ENCODE measurements at regions not wholly inside any gene's neighbourhood (a gene's known extent, or its start where the extent isn't known, plus 50 kb on each side); places are given as distances from the start of the nearest gene placed in this dataset.

DNA sequence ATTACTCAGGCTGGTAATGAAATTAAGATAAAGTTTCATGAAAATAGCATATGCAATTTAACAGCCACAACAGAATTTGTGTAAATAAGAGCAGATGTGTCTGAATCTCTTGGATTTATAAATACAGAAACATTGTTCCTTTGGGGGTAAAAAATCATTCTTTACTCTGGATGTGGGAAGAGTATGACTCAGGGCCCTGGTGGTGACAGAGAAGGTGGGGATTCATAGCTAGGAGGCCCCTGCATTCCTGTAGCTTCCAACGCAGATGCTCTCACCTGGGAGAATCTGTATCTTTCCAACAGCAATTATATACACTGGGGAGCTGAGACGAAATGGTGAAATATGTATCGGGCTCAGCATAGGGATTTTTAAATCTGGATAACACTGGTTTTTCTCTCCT is 167.6 kb upstream of the CADPS start:
- Histone ChIP-seq H3K9ac (ENCODE audit: low read depth, low read length) (no peak overlapping the region), H3K36me3 (ENCODE audit: insufficient read depth, low read length) (no peaks in the 10 kb centered on the region), H3K4me1 (ENCODE audit: insufficient read depth, low read length) (peaks cover 6% of the 10 kb centered on the region; the same call in 1 of the 2 replicates), H3K9me3 (ENCODE audit: control insufficient read depth, insufficient read depth, low read length) (peaks cover 6% of the 10 kb centered on the region; the same call in 1 of the 2 replicates)

DNA sequence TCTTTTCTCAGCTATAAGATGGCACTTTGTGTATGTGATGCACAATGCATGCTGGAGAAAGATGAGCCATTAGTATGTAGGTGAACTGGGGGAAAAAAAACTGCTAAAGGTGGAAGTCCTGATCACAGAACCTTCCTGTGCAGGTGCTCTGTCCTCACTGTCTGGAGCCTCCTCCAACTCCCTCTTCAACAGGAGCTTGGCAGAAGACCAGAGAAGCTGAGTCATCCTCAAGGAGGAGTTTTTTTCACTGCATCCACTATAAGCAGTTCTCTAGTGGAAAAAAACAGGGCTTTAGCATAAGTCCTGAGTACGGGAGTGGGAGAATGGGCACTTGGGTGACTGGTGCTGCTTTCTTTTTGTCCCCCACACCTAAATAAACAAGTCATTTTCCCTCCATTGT is 168.4 kb upstream of the CADPS start:
- peaks cover 6% of the 10 kb centered on the region; the same call in 1 of the 2 replicates for H3K9me3 ChIP-seq (ENCODE audit: control insufficient read depth, insufficient read depth, low read length)
- no peaks in the 10 kb centered on the region for H3K36me3 ChIP-seq (ENCODE audit: insufficient read depth, low read length)
- H3K4me1 ChIP-seq (ENCODE audit: insufficient read depth, low read length) = peaks cover 6% of the 10 kb centered on the region; the same call in 1 of the 2 replicates
- no peak overlapping the region for H3K9ac ChIP-seq (ENCODE audit: low read depth, low read length)

DNA sequence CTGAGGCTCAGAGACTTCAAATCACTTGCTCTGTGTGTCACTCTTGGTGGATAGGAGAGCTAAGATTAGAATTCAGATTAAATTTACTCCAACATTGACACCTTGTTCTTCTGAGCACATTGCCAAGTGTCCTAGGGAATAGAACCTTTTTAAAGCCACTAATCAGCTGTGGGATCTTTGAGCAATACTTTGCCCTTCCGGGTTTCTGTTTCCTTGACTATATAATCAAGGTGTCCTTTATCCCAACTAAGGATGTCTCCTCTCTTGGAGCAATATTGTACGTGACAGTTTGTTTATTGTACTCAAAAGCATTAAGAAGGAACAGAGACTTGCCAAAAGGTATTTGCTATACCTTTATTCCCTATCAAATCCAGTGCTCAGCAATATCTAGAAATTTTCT is 170.9 kb upstream of the CADPS start:
- H3K36me3 ChIP-seq (ENCODE audit: insufficient read depth, low read length) = no peaks in the 10 kb centered on the region
- no peak overlapping the region for H3K9ac ChIP-seq (ENCODE audit: low read depth, low read length)
- peaks cover 6% of the 10 kb centered on the region; the same call in 1 of the 2 replicates for H3K9me3 ChIP-seq (ENCODE audit: control insufficient read depth, insufficient read depth, low read length)
- peaks cover 6% of the 10 kb centered on the region; the same call in 1 of the 2 replicates for H3K4me1 ChIP-seq (ENCODE audit: insufficient read depth, low read length)

DNA sequence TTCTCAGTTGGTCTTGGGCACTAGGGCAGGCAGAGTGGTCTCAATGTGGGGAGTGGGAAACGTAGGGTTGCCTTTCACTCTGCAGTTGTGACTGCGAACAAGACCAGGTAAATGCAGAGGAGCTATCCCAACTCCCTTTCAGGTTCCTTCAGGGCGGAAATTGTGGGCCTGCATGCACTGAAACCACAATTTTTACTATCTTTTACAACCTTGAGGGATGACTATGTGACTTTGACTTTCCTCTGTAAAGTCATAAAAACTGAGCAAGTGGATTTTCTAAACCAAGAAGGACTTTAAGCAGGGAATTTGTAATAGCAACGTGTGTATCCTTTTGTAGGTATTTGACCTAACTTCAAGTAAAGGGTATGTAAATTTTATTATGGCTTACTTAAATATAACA is 171.4 kb upstream of the CADPS start:
- Histone ChIP-seq H3K36me3 (ENCODE audit: insufficient read depth, low read length) (no peaks in the 10 kb centered on the region), H3K4me1 (ENCODE audit: insufficient read depth, low read length) (peaks cover 7% of the 10 kb centered on the region; the same call in 1 of the 2 replicates), H3K9ac (ENCODE audit: low read depth, low read length) (no peak overlapping the region), H3K9me3 (ENCODE audit: control insufficient read depth, insufficient read depth, low read length) (peaks cover 6% of the 10 kb centered on the region; the same call in 1 of the 2 replicates)

DNA sequence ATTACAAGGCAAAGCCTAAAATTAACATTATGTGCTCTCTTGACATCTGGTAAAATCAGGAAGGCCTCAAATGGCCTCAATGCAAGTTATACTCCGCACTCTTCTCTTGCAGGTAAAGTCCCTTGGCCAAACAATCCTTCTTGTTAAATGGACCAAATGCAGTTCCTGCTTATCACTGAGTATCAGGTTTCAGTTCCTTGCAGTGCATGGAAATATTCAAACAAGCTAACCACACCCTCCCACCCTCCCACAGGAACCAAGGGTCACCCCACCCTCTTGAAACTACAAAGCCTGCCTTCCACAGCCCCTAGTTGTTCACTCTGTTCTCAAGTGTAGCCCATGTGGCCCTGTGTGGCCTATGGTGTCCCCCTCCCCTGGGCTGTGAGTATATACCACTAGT is 171.9 kb upstream of the CADPS start:
- H3K9me3 ChIP-seq (ENCODE audit: control insufficient read depth, insufficient read depth, low read length) = peaks cover 6% of the 10 kb centered on the region; the same call in 1 of the 2 replicates
- no peaks in the 10 kb centered on the region for H3K36me3 ChIP-seq (ENCODE audit: insufficient read depth, low read length)
- peaks cover 12% of the 10 kb centered on the region; the same call in 1 of the 2 replicates for H3K4me1 ChIP-seq (ENCODE audit: insufficient read depth, low read length)

DNA sequence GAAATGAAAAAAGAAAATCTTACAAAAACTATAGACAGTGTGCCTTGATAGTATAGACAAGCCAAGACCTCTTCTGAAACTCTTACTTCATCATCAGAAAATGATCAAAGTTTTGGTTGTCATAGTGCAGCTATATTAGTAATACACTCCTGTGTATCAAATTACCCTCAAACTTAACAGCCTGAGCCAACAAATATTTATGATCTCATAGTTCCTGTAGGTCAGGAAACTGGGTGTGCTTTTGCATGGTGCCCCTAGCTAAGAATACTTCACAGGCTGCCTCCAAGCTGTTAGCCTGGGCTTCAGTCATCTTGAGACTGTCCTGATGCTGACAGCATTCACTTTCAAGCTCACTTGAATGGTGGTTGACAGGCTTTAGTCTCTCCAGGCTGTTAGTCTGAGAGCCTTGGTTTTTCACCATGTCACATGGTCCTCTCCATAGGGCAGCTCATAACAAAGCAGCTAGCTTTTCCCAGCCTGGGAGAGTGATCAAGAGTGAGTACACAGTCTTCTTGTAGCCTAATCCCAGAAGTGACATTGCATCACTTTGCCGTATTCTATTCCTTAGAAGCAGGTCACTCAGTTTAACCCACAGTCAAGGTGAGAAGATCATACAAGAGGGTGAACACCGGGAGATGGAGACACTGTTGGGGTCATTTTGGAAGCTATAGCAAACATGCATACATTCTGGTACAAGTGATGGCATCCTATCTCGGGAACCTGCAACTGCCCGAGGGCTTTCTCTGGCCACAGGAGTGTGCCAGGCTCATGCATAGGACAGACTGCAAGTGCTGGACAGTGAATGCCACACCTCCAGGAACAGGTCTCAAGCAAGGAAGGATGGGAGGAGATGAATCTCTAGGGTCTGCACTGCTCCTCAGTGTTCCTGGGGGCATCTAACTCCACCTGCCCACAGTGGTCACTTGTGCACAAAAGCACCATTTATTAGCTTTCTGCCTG is 173.4 kb upstream of the CADPS start:
- peaks cover 12% of the 10 kb centered on the region; the same call in 1 of the 2 replicates for H3K4me1 ChIP-seq (ENCODE audit: insufficient read depth, low read length)
- H3K9me3 ChIP-seq (ENCODE audit: control insufficient read depth, insufficient read depth, low read length) = 0 out of 2 replicates have a peak, but pooled peaks cover 4% of the 10 kb centered on the region
- no peak overlapping the region for H3K9ac ChIP-seq (ENCODE audit: low read depth, low read length)
- H3K36me3 ChIP-seq (ENCODE audit: insufficient read depth, low read length) = no peaks in the 10 kb centered on the region

More for the DNA sequence above, 171.9 kb upstream of the CADPS start:
- H3K9ac ChIP-seq (ENCODE audit: low read depth, low read length) = no peak overlapping the region

DNA sequence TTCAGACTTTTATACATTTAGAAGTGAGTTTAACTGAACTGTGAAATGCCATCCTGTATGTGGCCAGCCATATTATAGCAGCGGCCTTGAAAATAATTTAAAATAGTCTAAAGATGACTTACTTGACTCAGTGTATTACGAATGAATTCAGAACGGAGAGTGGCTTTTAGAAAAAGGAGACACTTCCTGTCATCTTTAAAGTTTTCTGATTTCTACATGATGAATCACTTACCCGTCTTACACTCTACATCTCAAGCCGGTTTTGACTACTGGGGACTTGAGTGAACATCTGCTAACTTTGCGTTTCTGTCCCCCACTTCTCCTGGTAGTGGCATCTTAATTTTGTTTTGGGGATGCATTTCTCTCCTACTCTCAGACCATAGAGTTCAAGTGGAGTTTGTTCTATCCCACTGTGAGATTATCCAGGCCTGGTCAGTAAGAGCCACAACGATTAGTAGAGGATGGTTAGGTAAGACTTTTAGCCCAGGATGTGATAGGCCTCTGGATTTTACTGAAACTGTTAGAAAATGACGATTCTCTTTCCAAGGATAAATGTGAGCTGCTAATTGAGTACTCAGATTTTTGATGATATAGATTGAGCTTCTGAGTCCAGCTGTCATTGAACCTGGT is 175.4 kb upstream of the CADPS start:
- Histone ChIP-seq H3K9ac (ENCODE audit: low read depth, low read length) (no peak overlapping the region), H3K9me3 (ENCODE audit: control insufficient read depth, insufficient read depth, low read length) (no peaks in the 10 kb centered on the region), H3K4me1 (ENCODE audit: insufficient read depth, low read length) (peaks cover 12% of the 10 kb centered on the region; the same call in 1 of the 2 replicates), H3K36me3 (ENCODE audit: insufficient read depth, low read length) (no peaks in the 10 kb centered on the region)

DNA sequence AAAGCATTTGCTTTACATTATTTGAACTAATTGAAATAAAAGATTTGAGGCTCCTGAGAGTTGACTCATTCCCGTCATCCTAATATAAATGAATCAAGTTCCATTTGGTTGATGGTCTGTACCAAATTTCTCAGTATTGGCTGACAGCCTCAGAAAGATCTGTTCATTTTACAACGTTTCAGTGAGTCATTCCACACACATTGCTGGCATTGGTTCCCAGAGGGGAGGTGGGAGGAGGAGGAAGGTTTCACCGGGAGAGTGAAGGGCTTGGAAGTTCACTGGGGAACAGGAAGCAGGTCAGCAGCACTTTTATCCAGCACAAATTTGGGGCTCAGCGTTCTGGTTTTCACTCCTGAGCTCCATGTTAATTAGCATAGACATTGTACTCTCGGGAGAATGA is 176.7 kb upstream of the CADPS start:
- Histone ChIP-seq H3K36me3 (ENCODE audit: insufficient read depth, low read length) (no peaks in the 10 kb centered on the region), H3K9ac (ENCODE audit: low read depth, low read length) (no peak overlapping the region), H3K4me1 (ENCODE audit: insufficient read depth, low read length) (peaks cover 11% of the 10 kb centered on the region; the same call in 1 of the 2 replicates), H3K9me3 (ENCODE audit: control insufficient read depth, insufficient read depth, low read length) (no peaks in the 10 kb centered on the region)

DNA sequence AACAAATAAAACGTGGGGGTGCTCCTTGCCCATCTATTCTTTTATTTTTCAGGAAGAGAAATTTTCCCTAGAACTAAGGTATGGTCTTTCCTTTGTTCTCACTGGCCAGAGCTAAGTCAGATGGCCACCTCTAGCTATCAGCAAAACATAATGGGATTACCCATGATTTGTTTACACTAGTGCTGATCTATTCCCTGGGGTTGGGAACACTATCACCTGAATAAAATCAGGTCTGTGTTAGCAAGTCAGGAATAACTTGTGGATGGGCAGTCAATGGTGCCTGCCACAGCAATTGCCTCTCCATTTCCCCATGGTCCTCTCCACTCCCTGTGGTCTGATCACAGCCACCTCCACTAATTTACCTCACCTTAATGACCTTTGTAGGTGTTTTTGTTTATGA is 181.7 kb upstream of the CADPS start:
- Histone ChIP-seq H3K4me1 (ENCODE audit: insufficient read depth, low read length) (peaks cover 2% of the 10 kb centered on the region; the same call in 1 of the 2 replicates), H3K36me3 (ENCODE audit: insufficient read depth, low read length) (no peaks in the 10 kb centered on the region), H3K9me3 (ENCODE audit: control insufficient read depth, insufficient read depth, low read length) (no peaks in the 10 kb centered on the region), H3K9ac (ENCODE audit: low read depth, low read length) (no peak overlapping the region)

DNA sequence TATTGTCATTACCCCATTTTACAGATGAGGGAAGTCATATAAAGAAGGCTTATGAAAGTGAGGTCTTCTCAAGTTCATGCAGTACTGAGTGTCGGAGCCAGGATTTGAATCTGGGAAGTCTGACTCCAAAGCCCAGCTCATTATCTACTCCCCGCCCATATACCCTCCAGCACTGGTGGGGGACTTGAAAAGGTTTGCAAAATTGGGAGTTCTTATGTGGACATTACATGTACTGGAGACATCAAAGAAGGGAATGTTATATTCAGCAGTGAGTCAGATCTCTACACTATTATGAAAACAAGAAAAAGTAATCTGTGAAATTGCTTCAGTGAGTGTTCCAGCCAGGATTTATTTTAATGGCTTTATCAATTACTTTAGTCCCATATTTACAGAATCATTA is 185.2 kb upstream of the CADPS start:
- Histone ChIP-seq H3K9ac (ENCODE audit: low read depth, low read length) (no peak overlapping the region), H3K4me1 (ENCODE audit: insufficient read depth, low read length) (peaks cover 12% of the 10 kb centered on the region; the same call in 1 of the 2 replicates), H3K36me3 (ENCODE audit: insufficient read depth, low read length) (no peaks in the 10 kb centered on the region), H3K9me3 (ENCODE audit: control insufficient read depth, insufficient read depth, low read length) (no peaks in the 10 kb centered on the region)

DNA sequence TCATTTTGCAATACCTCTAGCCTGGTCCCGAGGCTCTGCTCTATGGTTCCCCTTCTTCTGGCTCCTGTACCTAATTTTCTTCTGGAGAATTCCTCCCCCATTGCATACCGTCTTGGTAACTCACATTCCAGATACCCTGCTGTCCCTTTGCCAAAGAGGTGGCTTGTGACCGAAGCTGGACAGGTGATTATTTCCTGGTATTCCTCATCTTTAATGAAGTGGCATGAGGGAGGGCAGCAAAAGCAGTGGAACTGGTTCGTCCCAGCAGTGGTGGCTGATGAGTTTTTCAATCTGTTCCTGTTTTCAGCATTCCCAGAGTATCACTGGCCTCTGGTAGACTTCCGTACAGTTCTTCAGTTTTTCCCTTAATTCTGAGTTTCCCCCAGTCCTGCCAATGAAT is 186.2 kb upstream of the CADPS start:
- Histone ChIP-seq H3K9ac (ENCODE audit: low read depth, low read length) (no peak overlapping the region), H3K9me3 (ENCODE audit: control insufficient read depth, insufficient read depth, low read length) (no peaks in the 10 kb centered on the region), H3K36me3 (ENCODE audit: insufficient read depth, low read length) (no peaks in the 10 kb centered on the region), H3K4me1 (ENCODE audit: insufficient read depth, low read length) (peaks cover 12% of the 10 kb centered on the region; the same call in 1 of the 2 replicates)

DNA sequence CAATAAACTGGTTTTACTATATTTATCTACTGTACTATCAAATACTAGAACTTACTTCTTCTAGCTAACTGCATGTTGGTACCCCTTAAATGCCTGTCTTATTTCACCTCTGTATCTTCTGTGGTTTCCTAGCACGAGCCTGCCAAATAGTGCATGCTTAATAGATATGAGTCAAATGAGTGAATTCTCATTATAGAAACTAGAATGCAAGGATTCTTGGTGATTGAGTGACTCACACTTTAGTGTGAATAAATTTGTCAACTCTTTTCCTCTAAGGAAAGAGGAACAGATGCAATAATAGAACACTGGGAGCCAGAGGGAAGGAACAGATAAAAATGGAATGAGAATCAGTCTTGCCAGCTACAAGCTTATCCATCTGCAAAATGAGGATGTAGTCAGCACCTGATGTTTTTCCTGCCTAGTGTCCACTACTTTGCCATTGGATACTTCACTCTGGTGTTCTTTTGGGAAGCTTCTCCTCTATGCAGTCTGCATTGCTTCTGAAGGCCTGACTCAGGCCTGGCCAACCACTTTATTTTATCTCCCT is 189.1 kb upstream of the CADPS start:
- no peak overlapping the region for H3K9ac ChIP-seq (ENCODE audit: low read depth, low read length)
- peaks cover 12% of the 10 kb centered on the region; the same call in 1 of the 2 replicates for H3K4me1 ChIP-seq (ENCODE audit: insufficient read depth, low read length)
- H3K9me3 ChIP-seq (ENCODE audit: control insufficient read depth, insufficient read depth, low read length) = no peaks in the 10 kb centered on the region
- no peaks in the 10 kb centered on the region for H3K36me3 ChIP-seq (ENCODE audit: insufficient read depth, low read length)

DNA sequence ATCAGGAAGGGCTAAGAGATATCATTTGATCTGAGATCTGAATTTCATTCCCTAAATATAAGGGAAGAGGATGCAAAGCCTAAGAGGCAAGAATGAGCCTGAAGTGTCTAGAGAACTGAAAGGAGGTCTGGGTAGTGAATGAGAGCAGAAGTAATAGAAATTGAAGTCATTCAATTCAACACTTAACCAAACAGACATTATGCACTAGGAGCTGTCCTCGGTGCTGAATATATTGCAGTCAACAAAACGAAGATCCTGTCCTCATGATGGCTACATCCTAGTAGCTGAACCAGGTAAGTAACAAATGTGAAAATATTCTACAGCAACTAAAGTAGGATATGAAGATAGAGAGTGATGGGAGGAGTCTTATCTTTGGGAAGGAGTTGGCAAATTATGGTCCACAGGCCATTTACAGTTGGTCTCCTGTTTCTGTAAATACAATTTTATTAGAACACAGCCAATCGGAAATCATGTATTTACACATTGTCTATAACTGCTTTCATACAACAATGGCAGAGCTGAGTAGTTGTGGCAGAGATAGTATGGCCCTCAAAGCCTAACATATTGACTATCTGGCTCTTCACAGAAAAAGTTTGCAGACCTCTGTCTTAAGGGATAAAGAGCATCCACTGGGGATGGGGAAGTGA is 192.9 kb upstream of the CADPS start:
- Histone ChIP-seq H3K9ac (ENCODE audit: low read depth, low read length) (no peak overlapping the region), H3K9me3 (ENCODE audit: control insufficient read depth, insufficient read depth, low read length) (no peaks in the 10 kb centered on the region), H3K36me3 (ENCODE audit: insufficient read depth, low read length) (no peaks in the 10 kb centered on the region), H3K4me1 (ENCODE audit: insufficient read depth, low read length) (no peaks in the 10 kb centered on the region)

All from ES-I3 (cell line).